Kidney (tissue), 13 donors: ENCODE measurements at regions not wholly inside any gene's neighbourhood (a gene's known extent, or its start where the extent isn't known, plus 50 kb on each side); places are given as distances from the start of the nearest gene placed in this dataset.
"Not testable (repeated sequence)": the region's sequence is repeated elsewhere in the genome, so short reads cannot be mapped to it uniquely, and the experiment has no call there.

Experiments used
- DNase-seq, 5 donors: peaks; one replicate each; pipeline ENCODE4 v3.0.0-alpha.2; 2013 to 2020
- FAIRE-seq: peaks from 2 replicates; lab custom pipeline; 2012; peaks lifted over from hg19 to GRCh38; lab: Jason Lieb, UNC
- H3K27ac ChIP-seq, 2 donors: one replicate each; pipeline ENCODE4 v1.7.0; 2013; ENCODE audit warnings: low read depth in 2 of 2, low read length in 2 of 2, inconsistent platforms in 1 of 2
- H3K27me3 ChIP-seq: one replicate; pipeline ENCODE4 v1.7.1; 2013; ENCODE audit warnings: low read length, inconsistent platforms; ENCODE audit not compliant: control insufficient read depth, insufficient read depth
- H3K36me3 ChIP-seq, 3 donors: one replicate each; pipeline versions ENCODE4 v1.7.0 to v1.7.1; 2013; ENCODE audit warnings: low read length in 3 of 3, control low read depth in 1 of 3, inconsistent platforms in 1 of 3; ENCODE audit not compliant: insufficient read depth in 3 of 3, control insufficient read depth in 2 of 3
- H3K4me1 ChIP-seq, 3 donors: one replicate each; pipeline versions ENCODE4 v1.7.0 to v1.7.1; 2013; ENCODE audit warnings: low read length in 3 of 3, inconsistent platforms in 1 of 3, low read depth in 1 of 3; ENCODE audit not compliant: control insufficient read depth in 2 of 3, insufficient read depth in 2 of 3
- H3K4me3 ChIP-seq, 3 donors: one replicate each; pipeline versions ENCODE4 v1.7.0 to v1.8.1; 2013; ENCODE audit warnings: low read length in 3 of 3, control low read depth in 1 of 3, inconsistent platforms in 1 of 3
- H3K9ac ChIP-seq, 3 donors: one replicate each; pipeline versions ENCODE4 v1.7.0 to v1.7.1; 2013; ENCODE audit warnings: low read length in 3 of 3, control low read depth in 1 of 3, inconsistent platforms in 1 of 3
- H3K9me3 ChIP-seq, 3 donors: one replicate each; pipeline versions ENCODE4 v1.7.0 to v1.7.1; 2013; ENCODE audit warnings: low read length in 3 of 3, control low read depth in 1 of 3, inconsistent platforms in 1 of 3; ENCODE audit not compliant: control insufficient read depth in 2 of 3, insufficient read depth in 1 of 3
- intact Hi-C: fragments of 100-400 bp; cut with DNase I; formaldehyde crosslinking; loops from one replicate; pipeline ENCODE4 v1.11.1; 2022
- TF ChIP-seq, protein P1 (sequence below): IDR thresholded peaks from 3 replicates; pipeline ENCODE4 v1.5.1; 2012; ENCODE audit warnings: mild to moderate bottlenecking, moderate library complexity, borderline replicate concordance; ENCODE audit not compliant: insufficient read depth; ENCODE audit errors: extremely low read depth
- donor health status: control.
- donor health status: control.
- donor health status: control.
- donor health status: control.
- donor health status: control.
- donor health status: DM: yes; HTN: yes; CAD: no.
- donor health status: Normal renal cell carcinoma (clear cell type).

- Histone ChIP-seq H3K9ac (no peak overlapping the region), H3K36me3 (no peaks in the 10 kb centered on the region), H3K4me1 (no peaks in the 10 kb centered on the region), H3K27me3 (no peaks in the 10 kb centered on the region), H3K9me3 (no peaks in the 10 kb centered on the region), H3K27ac (no peak overlapping the region), H3K4me3 (no peak overlapping the region)
- no peak for FAIRE-seq
- TF ChIP-seq, protein P1, sequence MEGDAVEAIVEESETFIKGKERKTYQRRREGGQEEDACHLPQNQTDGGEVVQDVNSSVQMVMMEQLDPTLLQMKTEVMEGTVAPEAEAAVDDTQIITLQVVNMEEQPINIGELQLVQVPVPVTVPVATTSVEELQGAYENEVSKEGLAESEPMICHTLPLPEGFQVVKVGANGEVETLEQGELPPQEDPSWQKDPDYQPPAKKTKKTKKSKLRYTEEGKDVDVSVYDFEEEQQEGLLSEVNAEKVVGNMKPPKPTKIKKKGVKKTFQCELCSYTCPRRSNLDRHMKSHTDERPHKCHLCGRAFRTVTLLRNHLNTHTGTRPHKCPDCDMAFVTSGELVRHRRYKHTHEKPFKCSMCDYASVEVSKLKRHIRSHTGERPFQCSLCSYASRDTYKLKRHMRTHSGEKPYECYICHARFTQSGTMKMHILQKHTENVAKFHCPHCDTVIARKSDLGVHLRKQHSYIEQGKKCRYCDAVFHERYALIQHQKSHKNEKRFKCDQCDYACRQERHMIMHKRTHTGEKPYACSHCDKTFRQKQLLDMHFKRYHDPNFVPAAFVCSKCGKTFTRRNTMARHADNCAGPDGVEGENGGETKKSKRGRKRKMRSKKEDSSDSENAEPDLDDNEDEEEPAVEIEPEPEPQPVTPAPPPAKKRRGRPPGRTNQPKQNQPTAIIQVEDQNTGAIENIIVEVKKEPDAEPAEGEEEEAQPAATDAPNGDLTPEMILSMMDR, result no peak
- intact Hi-C loops, result no loop called here
- DNase-seq, result no peak
Observed at GRCh38 chr2:8602809-8603208, 79.0 kb upstream of the ID2 start.

- DNase-seq, FAIRE-seq: not testable (repeated sequence)
Observed at GRCh38 chr2:8603356-8603755, 78.5 kb upstream of the ID2 start.

GRCh38 chr2:8604262-8604661, 77.6 kb upstream of the ID2 start:
- FAIRE-seq (no peak), DNase-seq (no peak)
- Histone ChIP-seq H3K27me3 (no peaks in the 10 kb centered on the region), H3K4me1 (peaks cover 0 to 7% (median 0%) of the 10 kb centered on the region in 3 donors), H3K36me3 (no peaks in the 10 kb centered on the region), H3K9me3 (no peaks in the 10 kb centered on the region), H3K9ac (no peak overlapping the region), H3K27ac (no peak overlapping the region), H3K4me3 (no peak overlapping the region)
- intact Hi-C loops, result no loop called here
- TF ChIP-seq, protein P1, result no peak

More at GRCh38 chr2:8603356-8603755, 78.5 kb upstream of the ID2 start:
- H3K4me1 ChIP-seq, H3K9me3 ChIP-seq, H3K27me3 ChIP-seq, H3K4me3 ChIP-seq, H3K36me3 ChIP-seq, H3K9ac ChIP-seq, intact Hi-C loops, H3K27ac ChIP-seq: not testable (repeated sequence)

DNA sequence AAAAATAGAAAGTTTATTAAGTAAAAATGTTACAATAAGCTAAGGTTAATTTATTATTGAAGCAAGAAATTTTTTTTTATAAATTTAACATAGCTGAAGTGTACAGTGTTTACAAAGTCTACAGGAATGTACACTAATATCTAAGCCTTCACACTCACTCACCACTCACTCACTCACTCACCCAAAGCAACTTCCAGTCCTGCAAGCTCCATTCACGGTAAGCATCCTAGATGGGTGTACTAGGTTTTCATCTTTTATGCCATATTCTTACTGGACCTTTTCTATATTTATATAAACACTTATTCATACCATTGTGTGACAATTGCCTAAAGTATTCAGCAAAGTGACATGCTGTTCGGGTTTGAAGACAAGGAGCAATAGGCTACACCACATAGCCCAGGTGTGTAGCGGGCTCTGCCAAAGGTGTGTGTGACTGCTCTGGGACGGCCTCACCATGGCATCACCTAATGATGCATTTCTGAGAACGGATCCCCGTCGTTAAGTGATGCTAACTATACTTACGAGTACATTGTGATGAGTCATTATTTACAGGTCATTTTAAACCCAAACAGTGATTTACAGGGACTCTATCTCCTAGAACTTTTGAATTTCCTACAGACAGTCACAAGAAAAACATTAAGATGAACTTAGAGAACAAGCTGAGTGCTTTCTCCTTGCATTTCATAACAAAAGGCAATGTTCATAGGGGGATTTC, 76.3 kb upstream of the ID2 start:
- Histone ChIP-seq H3K27ac (no peak overlapping the region), H3K9me3 (no peaks in the 10 kb centered on the region), H3K4me3 (no peak overlapping the region), H3K27me3 (no peaks in the 10 kb centered on the region), H3K4me1 (peaks cover 0 to 7% (median 0%) of the 10 kb centered on the region in 3 donors), H3K9ac (no peak overlapping the region), H3K36me3 (no peaks in the 10 kb centered on the region)
- intact Hi-C loops, result no loop called here
- no peak for FAIRE-seq
- TF ChIP-seq, protein P1, result no peak
- DNase-seq, result no peak
